HCT116 (cell line): ENCODE measurements at regions not wholly inside any gene's neighbourhood (a gene's known extent, or its start where the extent isn't known, plus 50 kb on each side); places are given as distances from the start of the nearest gene placed in this dataset.

Experiments used
- ATAC-seq: fragments of 200-7000 bp; cut with Tn5 transposase; 2 replicates; pipeline ENCODE4 v1.9.1; 2020; ENCODE audit warnings: mild to moderate bottlenecking, moderate library complexity
- BruUV-seq: library from RNA; stranded (reverse); fragments of 400-500 nt; replicated peaks from 2 replicates; lab custom pipeline; 2021; lab: Mats Ljungman, UMichigan
- CTCF ChIA-PET: fragments of 300-600 bp; sonication (Branson Sonifier 250); formaldehyde crosslinking; loops from one replicate; lab custom pipeline; 2021; ENCODE audit warnings: antibody characterized with exemption; lab: Charles Lee
- POLR2A ChIA-PET: fragments of 300-600, 350-600 bp; sonication (Branson Sonifier 250); formaldehyde crosslinking; loops from one replicate; lab custom pipeline; 2021; ENCODE audit warnings: antibody characterized with exemption; lab: Charles Lee
- RAD21 ChIA-PET, 2 experiments: fragments of 300-600 bp; sonication (Branson Sonifier 250); formaldehyde crosslinking; loops; one replicate each; lab custom pipeline; 2023; ENCODE audit warnings: low total read pairs in 2 of 2; ENCODE audit not compliant: uncharacterized antibody in 2 of 2, unreplicated experiment in 2 of 2, low non-redundant PET in 1 of 2; lab: Charles Lee
- DNase-seq: peaks from one replicate; pipeline ENCODE4 v3.0.0-alpha.2; 2010; ENCODE audit warnings: low read depth, low spot score
- H2AFZ ChIP-seq: fragments of 200-600 bp; shearing (Covaris generic), sonication (generic); 2 replicates; pipeline ENCODE4 v1.6.1; 2017; ENCODE audit warnings: low read depth, mixed run types, mixed read lengths, antibody characterized with exemption, low read length; ENCODE audit not compliant: poor library complexity, severe bottlenecking
- H3K27ac ChIP-seq: 2 replicates; pipeline ENCODE4 v1.5.1; 2012; ENCODE audit warnings: low read depth, low read length
- H3K27me3 ChIP-seq: fragments of 200-600 bp; sonication (generic); 2 replicates; pipeline ENCODE4 v1.6.1; 2016; ENCODE audit warnings: mixed run types, low read length, mixed read lengths; ENCODE audit not compliant: insufficient read depth
- H3K36me3 ChIP-seq, 2 experiments: fragments of 200-500 bp in 1 of 2; fragments of 200-600 bp in 1 of 2; sonication (Bioruptor generic) in 1 of 2; sonication (generic) in 1 of 2; 2 replicates each; pipeline versions ENCODE4 v1.5.1 to v1.6.1; 2014 to 2016; ENCODE audit warnings: low read length in 2 of 2, inconsistent platforms in 1 of 2, mixed read lengths in 1 of 2, mixed run types in 1 of 2; ENCODE audit not compliant: insufficient read depth in 2 of 2, control insufficient read depth in 1 of 2
- H3K4me1 ChIP-seq, 2 experiments: fragments of 200-600 bp in 1 of 2; sonication (generic) in 1 of 2; 2 replicates each; pipeline versions ENCODE4 v1.5.1 to v1.6.1; 2012 to 2017; ENCODE audit warnings: low read length in 2 of 2, inconsistent platforms in 1 of 2, mild to moderate bottlenecking in 1 of 2, mixed read lengths in 1 of 2, mixed run types in 1 of 2, moderate library complexity in 1 of 2; ENCODE audit not compliant: insufficient read depth in 2 of 2, control insufficient read depth in 1 of 2
- H3K4me2 ChIP-seq: fragments of 200-600 bp; sonication (generic); 2 replicates; pipeline ENCODE4 v1.6.1; 2017; ENCODE audit warnings: mixed run types, low read length, mixed read lengths
- H3K4me3 ChIP-seq, 2 experiments: fragments of 200-600 bp in 1 of 2; sonication (generic) in 1 of 2; replicated peaks in 1 of 2; 2 replicates each; pipeline ENCODE4 v1.5.1; 2011 to 2016; ENCODE audit warnings: low read length in 2 of 2, control low read depth in 1 of 2, low read depth in 1 of 2, mild to moderate bottlenecking in 1 of 2, mixed read lengths in 1 of 2, mixed run types in 1 of 2
- H3K79me2 ChIP-seq: fragments of 200-600 bp; sonication (generic); 2 replicates; pipeline ENCODE4 v1.6.1; 2017; ENCODE audit warnings: mild to moderate bottlenecking, mixed run types, low read length, moderate library complexity, mixed read lengths; ENCODE audit not compliant: insufficient read depth
- H3K9ac ChIP-seq: fragments of 200-600 bp; sonication (generic); 2 replicates; pipeline ENCODE4 v1.6.1; 2016; ENCODE audit warnings: low read length, mixed read lengths
- H3K9me2 ChIP-seq: fragments of 200-600 bp; sonication (generic), shearing (Covaris generic); 2 replicates; pipeline ENCODE4 v1.6.1; 2017; ENCODE audit warnings: mixed run types, mild to moderate bottlenecking, moderate library complexity; ENCODE audit not compliant: insufficient read depth
- H3K9me3 ChIP-seq, 2 experiments: fragments of 200-500 bp in 1 of 2; fragments of 200-600 bp in 1 of 2; sonication (Bioruptor generic) in 1 of 2; sonication (generic) in 1 of 2; 2 replicates each; pipeline ENCODE4 v1.6.1; 2014 to 2017; ENCODE audit warnings: low read length in 2 of 2, mixed read lengths in 2 of 2, inconsistent platforms in 1 of 2, low read depth in 1 of 2, mild to moderate bottlenecking in 1 of 2, mixed run types in 1 of 2, moderate library complexity in 1 of 2; ENCODE audit not compliant: control insufficient read depth in 1 of 2, insufficient read depth in 1 of 2
- H4K20me1 ChIP-seq: fragments of 200-600 bp; sonication (generic), shearing (Covaris generic); 2 replicates; pipeline ENCODE4 v1.6.1; 2017; ENCODE audit warnings: mixed run types, mild to moderate bottlenecking, moderate library complexity; ENCODE audit not compliant: insufficient read depth
- CEBPB ChIP-seq: IDR thresholded peaks from 2 replicates; pipeline ENCODE4 v1.6.1; 2012; ENCODE audit warnings: low read depth
- CTCF ChIP-seq, 3 experiments: fragments of 200-600 bp in 1 of 3; sonication (generic) in 1 of 3; IDR thresholded peaks in 2 of 3; conservative IDR thresholded peaks in 1 of 3; 2 replicates each; pipeline ENCODE4 v1.5.1; 2012 to 2017; ENCODE audit warnings: low read depth in 2 of 3, low read length in 2 of 3, antibody characterized with exemption in 1 of 3, borderline replicate concordance in 1 of 3, control low read depth in 1 of 3, mild to moderate bottlenecking in 1 of 3, mixed read lengths in 1 of 3, mixed run types in 1 of 3, moderate library complexity in 1 of 3; ENCODE audit not compliant: insufficient read depth in 1 of 3
- ELF1 ChIP-seq: IDR thresholded peaks from 2 replicates; pipeline ENCODE4 v1.6.1; 2012; ENCODE audit warnings: low read depth, borderline replicate concordance
- EZH2phosphoT487 ChIP-seq: fragments of 200-600 bp; IDR thresholded peaks from 2 replicates; pipeline ENCODE4 v1.6.1; 2018; ENCODE audit warnings: antibody characterized with exemption, borderline replicate concordance
- JUND ChIP-seq: IDR thresholded peaks from 2 replicates; pipeline ENCODE4 v1.6.1; 2012
- POLR2A ChIP-seq: IDR thresholded peaks from 2 replicates; pipeline ENCODE4 v1.7.0; 2011; ENCODE audit warnings: borderline replicate concordance; ENCODE audit not compliant: insufficient read depth, insufficient read length; ENCODE audit errors: extremely low read depth
- RAD21 ChIP-seq: IDR thresholded peaks from 2 replicates; pipeline ENCODE4 v1.6.1; 2012; ENCODE audit warnings: low read depth, mild to moderate bottlenecking
- REST ChIP-seq: IDR thresholded peaks from 2 replicates; pipeline ENCODE4 v1.6.1; 2012; ENCODE audit warnings: low read depth
- SIN3A ChIP-seq: IDR thresholded peaks from 2 replicates; pipeline ENCODE4 v1.6.1; 2012; ENCODE audit warnings: low read depth
- SP1 ChIP-seq: IDR thresholded peaks from 2 replicates; pipeline ENCODE4 v1.6.1; 2012; ENCODE audit warnings: low read depth
- TCF7L2 ChIP-seq: IDR thresholded peaks from 2 replicates; pipeline ENCODE4 v1.7.0; 2011; ENCODE audit warnings: borderline replicate concordance, inconsistent platforms; ENCODE audit not compliant: insufficient read depth, insufficient read length; ENCODE audit errors: extremely low read depth
- YY1 ChIP-seq: IDR thresholded peaks from 2 replicates; pipeline ENCODE4 v1.6.1; 2011; ENCODE audit warnings: low read length, low read depth, moderate library complexity, mild to moderate bottlenecking; ENCODE audit not compliant: insufficient replicate concordance; ENCODE audit errors: extremely low read depth
- ZFX ChIP-seq: fragments of 450-650 bp; IDR thresholded peaks from 2 replicates; pipeline ENCODE4 v1.6.1; 2017
- ZNF274 ChIP-seq: fragments of 200-500 bp; sonication (Bioruptor generic); IDR thresholded peaks from 2 replicates; pipeline ENCODE4 v1.6.1; 2014; ENCODE audit warnings: mild to moderate bottlenecking, low read depth, low read length, inconsistent platforms
- intact Hi-C: fragments of 100-400 bp; cut with micrococcal nuclease; formaldehyde crosslinking; loops from 2 replicates; pipeline ENCODE4 v1.10.0; 2022
- TF ChIP-seq, protein P1 (sequence below): IDR thresholded peaks from 2 replicates; pipeline ENCODE4 v1.6.1; 2012
- TF ChIP-seq, protein P2 (sequence below): IDR thresholded peaks from 2 replicates; pipeline ENCODE4 v1.6.1; 2011; ENCODE audit warnings: mild to moderate bottlenecking, low read length, moderate library complexity; ENCODE audit not compliant: insufficient replicate concordance; ENCODE audit errors: extremely low read depth

- H3K27ac ChIP-seq, result no peak overlapping the region
- H3K9me2 ChIP-seq, result no peaks in the 10 kb centered on the region
- H3K9ac ChIP-seq, result no peak overlapping the region
- CTCF ChIA-PET, result no interaction called here
- intact Hi-C loops, result no loop called here
- no peak for TF ChIP-seq REST
- no peak for TF ChIP-seq SP1
- TF ChIP-seq RAD21, result no peak
- no peak for TF ChIP-seq CEBPB
- TF ChIP-seq POLR2A, result no peak
- no peak for TF ChIP-seq JUND
- TF ChIP-seq TCF7L2, result no peak
- TF ChIP-seq ELF1, result no peak
- TF ChIP-seq ZFX, result no peak
- TF ChIP-seq, protein P1, sequence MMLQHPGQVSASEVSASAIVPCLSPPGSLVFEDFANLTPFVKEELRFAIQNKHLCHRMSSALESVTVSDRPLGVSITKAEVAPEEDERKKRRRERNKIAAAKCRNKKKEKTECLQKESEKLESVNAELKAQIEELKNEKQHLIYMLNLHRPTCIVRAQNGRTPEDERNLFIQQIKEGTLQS, result no peak
- no peak for TF ChIP-seq ZNF274
- TF ChIP-seq CTCF (IDR thresholded peaks at IDR 0.05 in 2 of 3, conservative IDR thresholded peaks at IDR 0.05 in 1 of 3; ENCODE audit: borderline replicate concordance in 1 of 3, insufficient read depth in 1 of 3, low read depth in 2 of 3, low read length in 2 of 3), result no peak
- no peak for TF ChIP-seq SIN3A
- TF ChIP-seq EZH2phosphoT487, result no peak
- TF ChIP-seq, protein P2, sequence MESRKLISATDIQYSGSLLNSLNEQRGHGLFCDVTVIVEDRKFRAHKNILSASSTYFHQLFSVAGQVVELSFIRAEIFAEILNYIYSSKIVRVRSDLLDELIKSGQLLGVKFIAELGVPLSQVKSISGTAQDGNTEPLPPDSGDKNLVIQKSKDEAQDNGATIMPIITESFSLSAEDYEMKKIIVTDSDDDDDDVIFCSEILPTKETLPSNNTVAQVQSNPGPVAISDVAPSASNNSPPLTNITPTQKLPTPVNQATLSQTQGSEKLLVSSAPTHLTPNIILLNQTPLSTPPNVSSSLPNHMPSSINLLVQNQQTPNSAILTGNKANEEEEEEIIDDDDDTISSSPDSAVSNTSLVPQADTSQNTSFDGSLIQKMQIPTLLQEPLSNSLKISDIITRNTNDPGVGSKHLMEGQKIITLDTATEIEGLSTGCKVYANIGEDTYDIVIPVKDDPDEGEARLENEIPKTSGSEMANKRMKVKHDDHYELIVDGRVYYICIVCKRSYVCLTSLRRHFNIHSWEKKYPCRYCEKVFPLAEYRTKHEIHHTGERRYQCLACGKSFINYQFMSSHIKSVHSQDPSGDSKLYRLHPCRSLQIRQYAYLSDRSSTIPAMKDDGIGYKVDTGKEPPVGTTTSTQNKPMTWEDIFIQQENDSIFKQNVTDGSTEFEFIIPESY, result no peak
- TF ChIP-seq YY1, result no peak
- TF ChIP-seq, all 23 proteins: peak for 0
- H2AFZ ChIP-seq, result no peak overlapping the region
- ATAC-seq (no peak), DNase-seq (no peak)
- RAD21 ChIA-PET, result no interaction called here
- H4K20me1 ChIP-seq, result no peaks in the 10 kb centered on the region
- H3K4me3 ChIP-seq, result no peak overlapping the region
- no peaks in the 10 kb centered on the region for H3K36me3 ChIP-seq
- H3K9me3 ChIP-seq, result peaks cover 7 to 21% of the 10 kb centered on the region in 2 experiments; a peak in 2 of 4 replicates
- BruUV-seq, result no TSS peak
- no peaks in the 10 kb centered on the region for H3K79me2 ChIP-seq
- POLR2A ChIA-PET, result no interaction called here
- H3K27me3 ChIP-seq, result no peaks in the 10 kb centered on the region
- no peak overlapping the region for H3K4me2 ChIP-seq
- H3K4me1 ChIP-seq, result no peaks in the 10 kb centered on the region
These were observed 68.8 kb upstream of the TSHZ3 start for GRCh38 chr19:31418055-31418454.
